BLaER1 (cell line): ENCODE measurements at regions not wholly inside any gene's neighbourhood (a gene's known extent, or its start where the extent isn't known, plus 50 kb on each side); places are given as distances from the start of the nearest gene placed in this dataset.

ENCODE experiments used
- H3K27ac ChIP-seq: shearing (Covaris generic); formaldehyde crosslinking; 2 replicates; pipeline ENCODE4 v1.8.1; 2022
- H3K27me3 ChIP-seq: shearing (Covaris generic); formaldehyde crosslinking; 2 replicates; pipeline ENCODE4 v1.8.1; 2022
- H3K36me3 ChIP-seq: shearing (Covaris generic); formaldehyde crosslinking; 2 replicates; pipeline ENCODE4 v1.8.1; 2022
- H3K4me1 ChIP-seq: shearing (Covaris generic); formaldehyde crosslinking; 2 replicates; pipeline ENCODE4 v1.8.1; 2022
- H3K4me2 ChIP-seq: shearing (Covaris generic); formaldehyde crosslinking; 2 replicates; pipeline ENCODE4 v1.8.1; 2022
- H3K4me3 ChIP-seq: shearing (Covaris generic); formaldehyde crosslinking; 2 replicates; pipeline ENCODE4 v1.8.1; 2022
- H3K9ac ChIP-seq: shearing (Covaris generic); formaldehyde crosslinking; 2 replicates; pipeline ENCODE4 v1.8.1; 2022
- H3K9me3 ChIP-seq: shearing (Covaris generic); formaldehyde crosslinking; 2 replicates; pipeline ENCODE4 v1.8.1; 2022
- H4K20me1 ChIP-seq: shearing (Covaris generic); formaldehyde crosslinking; 2 replicates; pipeline ENCODE4 v1.8.1; 2022
- Cebpa-rat ChIP-seq: shearing (Covaris generic); IDR thresholded peaks from 2 replicates; pipeline ENCODE4 v1.8.1; 2022

DNA sequence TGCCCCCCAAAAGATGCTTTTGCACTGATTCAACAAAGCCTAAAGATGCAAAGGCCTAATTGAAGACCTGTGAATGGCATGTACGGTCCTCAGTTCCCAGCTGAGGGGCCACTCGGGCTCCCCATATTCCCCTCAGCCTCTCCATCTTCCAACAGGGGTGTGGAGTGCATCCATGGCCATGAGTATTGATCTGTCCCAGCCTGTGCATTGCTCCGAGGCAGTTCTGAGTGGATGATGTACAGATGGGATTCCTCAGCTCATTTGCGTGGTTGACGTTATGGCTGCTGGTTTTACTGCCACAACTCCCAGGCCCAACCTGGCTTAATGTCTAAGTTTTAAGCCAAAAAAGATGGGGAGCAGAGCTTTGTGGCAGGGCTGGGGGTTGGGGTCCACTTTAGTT lies 162.7 kb upstream of the ZNF267 start:
- Histone ChIP-seq H3K4me2 (no peak overlapping the region), H3K27ac (no peak overlapping the region), H3K9ac (no peak overlapping the region), H3K9me3 (peaks cover 4% of the 10 kb centered on the region; the same call in 1 of the 2 replicates), H3K27me3 (no peaks in the 10 kb centered on the region), H3K4me3 (no peak overlapping the region), H3K36me3 (peaks cover 61% of the 10 kb centered on the region), H4K20me1 (peaks cover 16% of the 10 kb centered on the region; the same call in 1 of the 2 replicates), H3K4me1 (peaks cover 25% of the 10 kb centered on the region)
- no peak for TF ChIP-seq Cebpa-rat

DNA sequence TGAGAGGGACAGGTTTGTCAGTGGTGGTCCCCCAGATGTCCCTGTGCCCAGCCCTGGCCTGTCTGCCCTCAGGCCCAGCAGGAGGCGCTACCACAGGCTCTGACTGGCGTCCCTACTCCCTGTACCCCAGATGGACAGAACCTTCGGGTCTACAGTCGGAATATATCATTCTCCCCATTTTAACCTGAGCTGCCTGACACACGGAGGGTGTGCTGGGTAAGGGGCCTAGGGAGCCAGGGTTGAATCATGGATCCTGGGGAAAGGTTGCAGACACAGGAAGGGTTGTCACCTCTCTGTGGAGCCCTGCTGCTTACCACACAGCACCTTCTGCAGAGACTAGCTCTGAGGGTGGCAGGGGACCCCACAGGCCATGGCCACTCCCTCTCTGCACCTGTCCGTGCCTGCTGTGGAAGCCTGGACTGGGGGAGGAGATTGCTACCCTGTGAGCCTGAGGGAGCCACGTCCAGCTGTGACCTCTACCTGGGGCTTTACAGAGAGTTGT lies 162.2 kb upstream of the ZNF267 start:
- H3K4me2 ChIP-seq, result no peak overlapping the region
- H3K27me3 ChIP-seq, result no peaks in the 10 kb centered on the region
- H3K36me3 ChIP-seq, result peaks cover 61% of the 10 kb centered on the region
- peaks cover 16% of the 10 kb centered on the region; the same call in 1 of the 2 replicates for H4K20me1 ChIP-seq
- TF ChIP-seq Cebpa-rat, result no peak
- H3K4me3 ChIP-seq, result no peak overlapping the region
- H3K4me1 ChIP-seq, result peaks cover 29% of the 10 kb centered on the region
- no peak overlapping the region for H3K9ac ChIP-seq
- no peak overlapping the region for H3K27ac ChIP-seq
- H3K9me3 ChIP-seq, result peaks cover 9% of the 10 kb centered on the region

DNA sequence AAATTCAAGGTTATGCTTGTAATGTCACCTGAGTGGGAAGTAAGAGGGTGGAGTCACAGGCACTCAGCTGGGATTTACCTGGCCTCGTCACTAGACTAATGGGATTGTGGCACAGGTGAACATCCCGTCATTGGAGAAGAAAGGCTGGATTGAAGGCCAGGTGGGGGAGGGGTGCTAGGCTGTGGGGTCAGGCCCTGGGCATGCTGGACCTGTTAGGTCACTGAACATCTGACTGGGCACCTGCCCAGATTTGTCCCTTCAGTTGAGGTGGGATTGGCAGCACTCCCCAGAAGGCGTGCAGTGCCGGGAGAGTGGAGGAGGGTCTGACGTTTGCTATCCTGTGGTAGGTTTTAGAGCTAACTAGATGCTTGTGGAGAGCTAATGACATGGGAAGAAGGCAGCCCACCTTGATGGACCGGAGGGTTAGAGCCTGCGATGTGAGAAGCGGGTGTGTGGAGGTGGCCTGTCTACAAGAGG lies 161.5 kb upstream of the ZNF267 start:
- peaks cover 60% of the 10 kb centered on the region for H3K36me3 ChIP-seq
- H3K27me3 ChIP-seq, result no peaks in the 10 kb centered on the region
- H3K27ac ChIP-seq, result no peak overlapping the region
- no peak overlapping the region for H3K4me3 ChIP-seq
- peaks cover 16% of the 10 kb centered on the region for H3K9me3 ChIP-seq
- TF ChIP-seq Cebpa-rat, result no peak
- H4K20me1 ChIP-seq, result peaks cover 16% of the 10 kb centered on the region; the same call in 1 of the 2 replicates
- peaks cover 29% of the 10 kb centered on the region for H3K4me1 ChIP-seq
- H3K9ac ChIP-seq, result no peak overlapping the region
- H3K4me2 ChIP-seq, result no peak overlapping the region

DNA sequence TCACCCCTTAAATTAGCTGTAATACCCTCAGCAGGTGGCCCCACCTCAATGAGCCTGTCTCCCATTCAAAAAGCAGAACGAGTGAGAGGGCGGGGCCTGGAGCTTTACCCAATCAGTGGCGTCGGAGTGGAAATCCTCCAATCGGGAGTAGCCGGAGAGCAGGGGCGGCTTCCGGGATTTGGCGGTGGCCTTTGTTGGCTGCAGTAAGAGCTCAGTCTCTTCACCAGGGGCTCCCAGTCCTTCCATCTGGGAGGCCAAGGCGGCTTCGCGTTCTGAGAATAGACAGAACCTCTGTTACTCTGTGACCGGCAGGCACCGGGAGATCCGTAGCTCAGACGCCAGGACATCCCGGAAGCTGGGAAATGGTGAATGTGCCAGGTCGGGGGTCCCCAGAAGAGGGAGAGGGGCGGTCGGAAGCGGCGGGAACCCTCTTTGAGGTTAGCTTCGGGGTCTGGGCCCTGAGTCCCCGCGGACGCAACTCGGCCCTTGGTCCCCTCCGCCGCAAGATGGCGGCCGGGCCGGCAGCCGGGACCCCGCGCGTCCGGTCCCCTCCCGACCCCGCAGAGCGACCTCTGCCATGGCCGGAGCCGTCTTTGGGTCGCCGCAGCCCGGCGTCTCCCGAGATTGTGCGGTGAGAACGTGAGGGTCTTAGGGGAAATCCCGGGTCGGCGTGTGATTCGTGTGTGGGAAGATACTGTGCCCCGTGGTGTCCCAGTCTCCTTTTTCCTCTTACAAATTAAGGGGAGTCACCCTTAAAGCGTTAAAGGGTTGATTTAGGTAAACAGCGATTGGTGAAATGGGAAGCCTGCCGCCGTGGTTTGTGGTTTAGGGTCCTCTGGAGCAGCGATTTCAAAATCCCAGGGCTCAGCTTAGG lies 160.3 kb upstream of the ZNF267 start:
- peak overlapping the region; percentile 97 for H3K27ac ChIP-seq
- H3K4me2 ChIP-seq, result peak overlapping the region; percentile 78
- peak overlapping the region; percentile 95 for H3K9ac ChIP-seq
- TF ChIP-seq Cebpa-rat, result no peak
- peaks cover 24% of the 10 kb centered on the region for H3K4me1 ChIP-seq
- peak overlapping the region; percentile 87 for H3K4me3 ChIP-seq
- H3K36me3 ChIP-seq, result peaks cover 60% of the 10 kb centered on the region
- peaks cover 28% of the 10 kb centered on the region for H3K9me3 ChIP-seq
- H4K20me1 ChIP-seq, result peaks cover 16% of the 10 kb centered on the region; the same call in 1 of the 2 replicates
- H3K27me3 ChIP-seq, result no peaks in the 10 kb centered on the region

DNA sequence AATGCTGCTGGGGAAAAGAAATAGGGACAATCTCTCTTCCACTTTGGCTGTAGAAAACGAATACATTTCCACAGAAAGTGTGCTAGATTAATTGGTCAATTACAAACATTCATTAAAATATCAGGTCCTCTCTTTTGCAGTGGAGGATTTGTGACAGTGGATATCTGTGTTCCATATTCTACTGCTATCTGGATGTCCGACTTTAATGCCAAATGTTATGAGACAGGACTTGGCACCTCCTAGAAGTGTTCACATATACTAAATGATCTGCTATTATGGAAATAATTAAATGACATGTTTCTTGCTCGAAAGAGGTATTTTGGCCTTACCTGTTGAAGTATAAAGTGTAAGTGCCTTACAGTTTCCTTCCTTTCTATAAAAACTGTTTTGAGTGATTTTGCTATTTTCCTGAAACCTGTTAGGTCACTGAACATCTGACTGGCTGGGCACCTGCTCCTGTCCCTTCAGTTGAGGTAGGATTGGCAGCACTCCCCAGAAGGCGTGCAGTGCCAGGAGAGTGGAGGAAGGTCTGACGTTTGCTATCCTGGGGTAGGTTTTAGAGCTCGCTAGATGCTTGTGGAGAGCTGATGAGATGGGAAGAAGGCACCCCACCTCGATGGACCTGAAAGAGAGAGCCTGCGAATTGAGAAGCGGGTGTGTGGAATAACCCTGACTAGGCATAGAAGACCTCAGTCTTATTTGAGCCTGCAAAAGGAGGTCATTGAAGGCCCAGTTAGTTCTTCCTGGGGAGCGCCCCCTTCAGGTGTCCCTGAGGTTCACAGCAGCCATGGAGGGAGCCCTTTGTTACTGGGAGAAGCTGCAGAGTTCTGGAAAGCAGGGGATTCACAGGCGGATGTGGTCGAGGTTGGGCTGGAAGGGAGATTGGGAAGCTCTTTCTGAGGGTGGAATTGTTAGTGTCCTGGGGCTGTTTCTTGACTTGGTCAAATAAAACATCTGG lies 159.4 kb upstream of the ZNF267 start:
- no peak for TF ChIP-seq Cebpa-rat
- Histone ChIP-seq H3K27me3 (no peaks in the 10 kb centered on the region), H3K4me3 (peak overlapping the region; percentile 87), H3K9me3 (peaks cover 38% of the 10 kb centered on the region), H3K36me3 (peaks cover 60% of the 10 kb centered on the region), H3K9ac (peak overlapping the region; percentile 95), H3K4me1 (peaks cover 24% of the 10 kb centered on the region), H3K4me2 (peak overlapping the region; percentile 78), H4K20me1 (peaks cover 16% of the 10 kb centered on the region; the same call in 1 of the 2 replicates), H3K27ac (peak overlapping the region; percentile 97)

DNA sequence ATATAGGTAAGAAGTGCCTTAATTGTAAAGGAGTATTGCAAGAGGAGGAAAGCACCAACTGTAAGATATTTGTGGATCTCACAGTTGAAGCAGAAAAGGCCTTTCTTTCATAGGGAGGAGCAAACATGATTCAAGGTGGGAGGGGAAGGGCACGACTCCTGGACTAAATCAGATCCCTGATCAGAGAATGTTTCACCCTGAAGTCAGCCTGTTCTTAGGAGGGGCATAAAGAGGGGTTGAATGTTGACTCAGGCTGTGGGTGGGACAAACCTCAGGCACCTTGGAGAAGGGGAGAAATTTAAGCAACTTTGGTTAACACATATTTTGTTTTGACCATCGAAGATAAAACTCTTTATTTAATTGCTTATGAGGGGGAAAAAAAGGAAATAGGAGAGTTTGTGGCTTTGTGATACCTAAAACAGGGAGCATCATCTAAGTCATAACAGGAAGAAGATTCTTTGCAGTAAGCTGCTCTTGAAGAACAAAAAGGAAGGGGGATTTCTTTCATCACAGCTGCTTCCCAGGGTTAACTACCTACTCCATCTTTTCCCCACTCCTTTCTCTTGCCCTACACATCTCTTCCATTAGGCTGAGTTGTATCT lies 158.6 kb upstream of the ZNF267 start:
- peak overlapping the region; percentile 87 for H3K4me3 ChIP-seq
- H3K36me3 ChIP-seq, result peaks cover 60% of the 10 kb centered on the region
- H3K27ac ChIP-seq, result peak overlapping the region; percentile 22; the same call in 1 of the 2 replicates
- H3K27me3 ChIP-seq, result no peaks in the 10 kb centered on the region
- peak overlapping the region; percentile 95 for H3K9ac ChIP-seq
- TF ChIP-seq Cebpa-rat, result no peak
- H3K4me1 ChIP-seq, result peaks cover 24% of the 10 kb centered on the region
- H3K4me2 ChIP-seq, result peak overlapping the region; percentile 78
- peaks cover 16% of the 10 kb centered on the region; the same call in 1 of the 2 replicates for H4K20me1 ChIP-seq
- peaks cover 45% of the 10 kb centered on the region for H3K9me3 ChIP-seq

DNA sequence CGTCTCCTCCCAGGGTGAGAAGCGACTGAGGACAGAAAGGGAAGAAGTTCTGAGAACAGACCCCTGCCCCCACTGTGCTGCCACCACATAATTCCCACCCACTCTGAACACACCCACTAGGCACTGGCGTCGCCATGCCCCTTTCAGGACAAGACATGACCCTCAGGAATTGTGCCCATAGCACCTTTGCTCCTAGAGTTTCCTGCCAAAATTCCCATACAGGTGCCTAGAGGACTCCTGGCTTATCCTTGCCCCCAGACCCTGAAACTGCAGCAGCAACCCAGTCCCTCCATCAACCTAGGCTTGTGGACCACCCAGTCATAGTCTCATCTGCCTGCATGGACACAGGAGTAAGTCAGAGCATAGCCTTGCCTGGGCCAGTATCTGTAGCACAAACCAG lies 157.7 kb upstream of the ZNF267 start:
- H3K27me3 ChIP-seq, result no peaks in the 10 kb centered on the region
- peaks cover 60% of the 10 kb centered on the region for H3K36me3 ChIP-seq
- peak overlapping the region; percentile 78 for H3K4me2 ChIP-seq
- no peak for TF ChIP-seq Cebpa-rat
- H3K9ac ChIP-seq, result no peak overlapping the region
- peaks cover 54% of the 10 kb centered on the region for H3K9me3 ChIP-seq
- H3K4me3 ChIP-seq, result 0 out of 2 replicates have a peak overlapping the region, but pooled peaks have one; percentile 16
- no peak overlapping the region for H3K27ac ChIP-seq
- H3K4me1 ChIP-seq, result peaks cover 24% of the 10 kb centered on the region
- H4K20me1 ChIP-seq, result peaks cover 16% of the 10 kb centered on the region; the same call in 1 of the 2 replicates

DNA sequence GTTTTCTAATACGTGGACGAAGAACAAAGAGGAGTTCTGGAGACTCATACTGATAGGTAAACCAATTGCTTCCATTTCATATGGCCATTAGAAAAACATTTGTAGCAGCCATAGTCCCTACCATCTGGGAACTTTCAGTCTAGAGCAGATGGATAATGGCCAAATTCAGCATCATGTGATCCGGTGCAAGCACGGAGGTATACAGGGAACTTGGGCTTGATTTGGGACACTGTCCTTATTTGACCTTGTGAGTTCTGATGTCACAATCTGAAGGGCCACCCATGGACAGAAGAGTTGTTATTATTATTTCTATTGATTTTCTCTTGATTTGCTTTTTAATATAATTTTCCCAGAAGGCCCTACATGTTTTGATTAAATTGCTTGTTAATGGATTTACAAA lies 154.6 kb upstream of the ZNF267 start:
- H3K9me3 ChIP-seq, result peaks cover 77% of the 10 kb centered on the region
- TF ChIP-seq Cebpa-rat, result no peak
- H3K4me3 ChIP-seq, result no peak overlapping the region
- peaks cover 23% of the 10 kb centered on the region for H3K4me1 ChIP-seq
- peaks cover 85% of the 10 kb centered on the region for H3K36me3 ChIP-seq
- H3K9ac ChIP-seq, result no peak overlapping the region
- H3K27me3 ChIP-seq, result no peaks in the 10 kb centered on the region
- no peak overlapping the region for H3K4me2 ChIP-seq
- H3K27ac ChIP-seq, result no peak overlapping the region
- H4K20me1 ChIP-seq, result peaks cover 16% of the 10 kb centered on the region; the same call in 1 of the 2 replicates

DNA sequence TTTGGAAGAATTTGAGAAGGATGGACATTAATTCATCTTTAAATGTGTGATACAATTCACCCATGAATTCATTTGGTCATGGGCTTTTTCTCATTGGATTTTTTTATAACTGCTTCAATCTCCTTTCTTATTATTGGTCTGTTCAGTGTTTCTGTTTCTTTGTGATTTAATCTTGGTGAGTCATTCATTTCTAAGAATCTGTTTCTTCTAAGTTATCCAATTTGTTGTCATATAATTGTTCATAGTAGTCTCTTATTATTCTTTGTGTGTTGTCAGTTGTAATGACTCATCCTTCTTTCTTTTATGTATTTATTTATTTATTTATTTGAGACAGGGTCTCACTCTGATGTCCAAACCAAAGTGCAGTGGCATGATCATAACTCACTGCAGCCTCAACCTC lies 146.1 kb upstream of the ZNF267 start:
- H3K27me3 ChIP-seq, result no peaks in the 10 kb centered on the region
- H3K27ac ChIP-seq, result no peak overlapping the region
- H3K4me1 ChIP-seq, result no peaks in the 10 kb centered on the region
- no peak for TF ChIP-seq Cebpa-rat
- no peak overlapping the region for H3K9ac ChIP-seq
- H3K9me3 ChIP-seq, result peaks cover 84% of the 10 kb centered on the region
- no peak overlapping the region for H3K4me3 ChIP-seq
- no peak overlapping the region for H3K4me2 ChIP-seq
- no peaks in the 10 kb centered on the region for H4K20me1 ChIP-seq
- peaks cover 89% of the 10 kb centered on the region for H3K36me3 ChIP-seq
